ENCODE measurements at regions not wholly inside any gene's neighbourhood (a gene's known extent, or its start where the extent isn't known, plus 50 kb on each side); places are given as distances from the start of the nearest gene placed in this dataset.

- no peak overlapping the region for H3K27ac ChIP-seq (ENCODE audit: low read length in 2 of 2)
- H3K4me3 Mint-ChIP-seq, result no peak overlapping the region
- no peak for TF ChIP-seq EZH2 (IDR thresholded peaks at IDR 0.05; ENCODE audit: borderline replicate concordance, insufficient read depth, low read depth, low read length, poor library complexity, severe bottlenecking)
- TF ChIP-seq, protein P1, sequence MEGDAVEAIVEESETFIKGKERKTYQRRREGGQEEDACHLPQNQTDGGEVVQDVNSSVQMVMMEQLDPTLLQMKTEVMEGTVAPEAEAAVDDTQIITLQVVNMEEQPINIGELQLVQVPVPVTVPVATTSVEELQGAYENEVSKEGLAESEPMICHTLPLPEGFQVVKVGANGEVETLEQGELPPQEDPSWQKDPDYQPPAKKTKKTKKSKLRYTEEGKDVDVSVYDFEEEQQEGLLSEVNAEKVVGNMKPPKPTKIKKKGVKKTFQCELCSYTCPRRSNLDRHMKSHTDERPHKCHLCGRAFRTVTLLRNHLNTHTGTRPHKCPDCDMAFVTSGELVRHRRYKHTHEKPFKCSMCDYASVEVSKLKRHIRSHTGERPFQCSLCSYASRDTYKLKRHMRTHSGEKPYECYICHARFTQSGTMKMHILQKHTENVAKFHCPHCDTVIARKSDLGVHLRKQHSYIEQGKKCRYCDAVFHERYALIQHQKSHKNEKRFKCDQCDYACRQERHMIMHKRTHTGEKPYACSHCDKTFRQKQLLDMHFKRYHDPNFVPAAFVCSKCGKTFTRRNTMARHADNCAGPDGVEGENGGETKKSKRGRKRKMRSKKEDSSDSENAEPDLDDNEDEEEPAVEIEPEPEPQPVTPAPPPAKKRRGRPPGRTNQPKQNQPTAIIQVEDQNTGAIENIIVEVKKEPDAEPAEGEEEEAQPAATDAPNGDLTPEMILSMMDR (IDR thresholded peaks at IDR 0.05), result no peak
- no peaks in the 10 kb centered on the region for H3K4me1 ChIP-seq (ENCODE audit: control insufficient read depth in 2 of 2, insufficient read depth in 2 of 2, low read length in 2 of 2)
- no peaks in the 10 kb centered on the region for H3K9me3 ChIP-seq (ENCODE audit: control extremely low read depth in 1 of 3, control insufficient read depth in 2 of 3, insufficient read depth in 1 of 3, low read length in 2 of 3)
- no peaks in the 10 kb centered on the region for H3K9me3 Mint-ChIP-seq (ENCODE audit: insufficient read depth)
- ATAC-seq (ENCODE audit: low read depth), result no peak
- 96% methylated on average over 6 of the region's 6 CpGs for WGBS (ENCODE audit: insufficient coverage)
- H3K4me1 Mint-ChIP-seq, result no peaks in the 10 kb centered on the region
- H3K4me3 ChIP-seq (ENCODE audit: control extremely low read depth in 1 of 5, extremely low read depth in 1 of 5, insufficient read depth in 1 of 5, low read depth in 2 of 5, low read length in 4 of 5), result no peak overlapping the region
- DNase-seq, result no peak
- H4K20me1 ChIP-seq (ENCODE audit: control insufficient read depth, insufficient read depth, low read length, poor library complexity, severe bottlenecking), result no peaks in the 10 kb centered on the region
- H3K27me3 Mint-ChIP-seq, result no peaks in the 10 kb centered on the region
- no peak overlapping the region for H3K9ac ChIP-seq (ENCODE audit: low read length)
- H3K36me3 ChIP-seq (replicated peaks in 1 of 2; ENCODE audit: control extremely low read depth in 1 of 2, control insufficient read depth in 1 of 2, extremely low read depth in 1 of 2, insufficient read depth in 2 of 2, low read length in 1 of 2), result no peaks in the 10 kb centered on the region
- no peak overlapping the region for H3K4me2 ChIP-seq (replicated peaks; ENCODE audit: low read depth, low read length, poor library complexity, severe bottlenecking)
- ChIA-PET CTCF (no interaction called here), POLR2A (no interaction called here)
- no peaks in the 10 kb centered on the region for H3K27me3 ChIP-seq (replicated peaks in 1 of 4; ENCODE audit: control extremely low read depth in 1 of 4, control insufficient read depth in 3 of 4, insufficient read depth in 4 of 4, low read length in 3 of 4)
- H2AFZ ChIP-seq (ENCODE audit: insufficient read depth, low read depth, low read length, poor library complexity, severe bottlenecking), result no peak overlapping the region
- H3K79me2 ChIP-seq (ENCODE audit: control insufficient read depth, insufficient read depth, low read length), result no peaks in the 10 kb centered on the region
- no peak overlapping the region for H3K27ac Mint-ChIP-seq
- intact Hi-C loops (cut with micrococcal nuclease), result no loop called here
Observed at GRCh38 chr2:198465970-198466369, 661.6 kb downstream of the PLCL1 start.

DNA sequence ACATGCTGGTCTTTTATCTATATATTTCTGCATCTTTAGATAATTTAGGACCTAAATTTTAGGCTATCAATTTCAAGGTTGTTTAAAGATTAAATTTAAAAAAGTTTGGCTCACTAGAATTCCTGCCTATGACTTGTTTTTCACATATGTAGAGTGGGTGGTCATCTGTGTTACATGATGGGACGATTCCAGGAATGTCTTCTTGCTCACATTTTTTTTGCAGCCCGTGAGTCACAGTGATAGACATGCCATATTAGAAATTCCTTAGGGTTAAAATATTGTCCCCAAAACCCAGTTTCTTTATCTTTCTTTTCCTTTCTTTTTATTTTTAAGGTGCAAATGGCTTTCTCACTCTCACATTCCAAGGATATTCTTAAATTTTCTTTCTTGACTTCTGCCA is 652.0 kb downstream of the PLCL1 start:
- intact Hi-C loops (cut with micrococcal nuclease), result no loop called here
- no peak overlapping the region for H3K27ac ChIP-seq (ENCODE audit: low read length in 2 of 2)
- DNase-seq, result no peak
- ChIA-PET POLR2A (no interaction called here), CTCF (no interaction called here)
- no peaks in the 10 kb centered on the region for H3K27me3 ChIP-seq (replicated peaks in 1 of 4; ENCODE audit: control extremely low read depth in 1 of 4, control insufficient read depth in 3 of 4, insufficient read depth in 4 of 4, low read length in 3 of 4)
- no peak overlapping the region for H3K4me2 ChIP-seq (replicated peaks; ENCODE audit: low read depth, low read length, poor library complexity, severe bottlenecking)
- no peak overlapping the region for H2AFZ ChIP-seq (ENCODE audit: insufficient read depth, low read depth, low read length, poor library complexity, severe bottlenecking)
- no peaks in the 10 kb centered on the region for H3K9me3 ChIP-seq (ENCODE audit: control extremely low read depth in 1 of 3, control insufficient read depth in 2 of 3, insufficient read depth in 1 of 3, low read length in 2 of 3)
- no peaks in the 10 kb centered on the region for H4K20me1 ChIP-seq (ENCODE audit: control insufficient read depth, insufficient read depth, low read length, poor library complexity, severe bottlenecking)
- Mint-ChIP-seq H3K9me3 (ENCODE audit: insufficient read depth) (no peaks in the 10 kb centered on the region), H3K4me1 (no peaks in the 10 kb centered on the region), H3K27ac (no peak overlapping the region), H3K4me3 (no peak overlapping the region), H3K27me3 (no peaks in the 10 kb centered on the region)
- whole genome bisulfite sequencing (ENCODE audit: insufficient coverage), result 50% methylated on average over 1 of the region's 2 CpGs
- H3K9ac ChIP-seq (ENCODE audit: low read length), result no peak overlapping the region
- no peak for ATAC-seq (ENCODE audit: low read depth)
- H3K4me1 ChIP-seq (ENCODE audit: control insufficient read depth in 2 of 2, insufficient read depth in 2 of 2, low read length in 2 of 2), result no peaks in the 10 kb centered on the region
- TF ChIP-seq EZH2 (IDR thresholded peaks at IDR 0.05; ENCODE audit: borderline replicate concordance, insufficient read depth, low read depth, low read length, poor library complexity, severe bottlenecking), result no peak
- no peaks in the 10 kb centered on the region for H3K36me3 ChIP-seq (replicated peaks in 1 of 2; ENCODE audit: control extremely low read depth in 1 of 2, control insufficient read depth in 1 of 2, extremely low read depth in 1 of 2, insufficient read depth in 2 of 2, low read length in 1 of 2)
- no peaks in the 10 kb centered on the region for H3K79me2 ChIP-seq (ENCODE audit: control insufficient read depth, insufficient read depth, low read length)
- no peak overlapping the region for H3K4me3 ChIP-seq (ENCODE audit: control extremely low read depth in 1 of 5, extremely low read depth in 1 of 5, insufficient read depth in 1 of 5, low read depth in 2 of 5, low read length in 4 of 5)
